Activated CD4-positive, alpha-beta T cell treated with anti-CD3 and anti-CD28 coated beads, Interleukin-2, amount 50 U/mL, for 16 hours (primary cell): ENCODE measurements at regions not wholly inside any gene's neighbourhood (a gene's known extent, or its start where the extent isn't known, plus 50 kb on each side); places are given as distances from the start of the nearest gene placed in this dataset.

Source experiments
- DNase-seq: peaks from one replicate; pipeline ENCODE4 v3.0.0-alpha.2; 2020

GRCh38 chr6:144582939-144583613, 297.9 kb downstream of the UTRN start:
- peak; percentile 93 for DNase-seq

GRCh38 chr6:144583614-144583954, 298.4 kb downstream of the UTRN start:
- no peak for DNase-seq

- peak; percentile 41 for DNase-seq
Observed at GRCh38 chr6:144585217-144585814, 300.2 kb downstream of the UTRN start.

- DNase-seq = no peak
Observed at GRCh38 chr6:144586986-144587385, 301.9 kb downstream of the UTRN start.

- peak; percentile 30 for DNase-seq
Observed at GRCh38 chr6:144588697-144589325, 303.7 kb downstream of the UTRN start.

GRCh38 chr6:144590532-144590931, 305.4 kb downstream of the UTRN start:
- DNase-seq = no peak

GRCh38 chr6:144593392-144593791, 308.3 kb downstream of the UTRN start:
- DNase-seq = no peak

GRCh38 chr6:144594585-144594984, 309.4 kb downstream of the UTRN start:
- no peak for DNase-seq

- no peak for DNase-seq
Observed at GRCh38 chr6:144595266-144595665, 310.1 kb downstream of the UTRN start.

GRCh38 chr6:144597511-144597910, 312.4 kb downstream of the UTRN start:
- peak; percentile 58 for DNase-seq

- DNase-seq = no peak
Observed at GRCh38 chr6:144599615-144600014, 314.5 kb downstream of the UTRN start.

GRCh38 chr6:144601221-144601620, 316.1 kb downstream of the UTRN start:
- no peak for DNase-seq

- peak; percentile 61 for DNase-seq
Observed at GRCh38 chr6:144602523-144603180, 317.5 kb downstream of the UTRN start.

- DNase-seq = no peak
Observed at GRCh38 chr6:144606083-144606482, 320.9 kb downstream of the UTRN start.

GRCh38 chr6:144607998-144608735, 323.0 kb downstream of the UTRN start:
- DNase-seq = no peak

- no peak for DNase-seq
Observed at GRCh38 chr6:144612811-144613210, 327.7 kb downstream of the UTRN start.

- DNase-seq = peak; percentile 49
Observed at GRCh38 chr6:144613859-144614258, 328.7 kb downstream of the UTRN start.

GRCh38 chr6:144615870-144616269, 330.7 kb downstream of the UTRN start:
- no peak for DNase-seq

GRCh38 chr6:144617191-144617590, 332.1 kb downstream of the UTRN start:
- no peak for DNase-seq

GRCh38 chr6:144617708-144618107, 332.6 kb downstream of the UTRN start:
- DNase-seq = no peak

- no peak for DNase-seq
Observed at GRCh38 chr6:144619966-144620365, 334.8 kb downstream of the UTRN start.

- DNase-seq = no peak
Observed at GRCh38 chr6:144621332-144621731, 336.2 kb downstream of the UTRN start.

- DNase-seq = no peak
Observed at GRCh38 chr6:144624246-144624645, 339.1 kb downstream of the UTRN start.
